ENCODE measurements at regions not wholly inside any gene's neighbourhood (a gene's known extent, or its start where the extent isn't known, plus 50 kb on each side); places are given as distances from the start of the nearest gene placed in this dataset.

DNA sequence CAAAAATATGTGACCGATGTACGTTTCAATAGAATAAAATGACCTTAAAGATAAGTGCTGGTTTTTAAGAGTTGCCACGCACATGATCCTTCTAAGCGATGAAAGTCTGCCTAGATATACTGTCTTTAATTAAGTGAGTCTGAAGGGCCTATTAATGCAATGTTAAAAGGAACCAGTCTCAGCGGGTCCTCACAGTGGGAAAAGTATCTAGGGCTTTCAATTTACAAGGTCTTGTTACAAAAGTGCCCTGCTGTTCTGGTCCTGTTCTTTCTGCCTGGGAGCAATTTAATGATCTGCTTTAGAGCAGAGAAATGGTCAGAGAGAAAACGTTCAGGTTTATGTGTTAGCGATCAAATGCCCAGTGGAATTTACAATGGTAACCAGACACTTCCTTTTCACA lies 864.0 kb downstream of the KCNJ2 start:
- DNase-seq = no peak

DNA sequence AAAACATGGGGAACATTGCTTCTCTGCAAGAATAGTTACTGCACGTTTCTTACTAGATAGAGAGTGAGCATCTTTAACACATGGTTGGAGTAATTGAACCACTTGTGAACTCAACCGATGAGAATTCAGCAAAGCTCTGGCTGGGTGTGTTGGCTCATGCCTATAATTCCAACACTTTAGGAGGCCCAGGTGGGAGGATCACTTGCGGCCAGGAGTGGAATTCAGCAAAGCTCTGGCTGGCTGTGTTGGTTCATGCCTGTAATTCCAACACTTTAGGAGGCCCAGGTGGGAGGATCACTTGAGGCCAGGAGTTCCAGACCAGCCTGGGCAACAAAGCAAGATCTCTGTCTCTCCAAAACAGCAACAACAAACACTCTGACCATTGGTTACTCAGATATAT lies 865.9 kb downstream of the KCNJ2 start:
- DNase-seq = no peak

DNA sequence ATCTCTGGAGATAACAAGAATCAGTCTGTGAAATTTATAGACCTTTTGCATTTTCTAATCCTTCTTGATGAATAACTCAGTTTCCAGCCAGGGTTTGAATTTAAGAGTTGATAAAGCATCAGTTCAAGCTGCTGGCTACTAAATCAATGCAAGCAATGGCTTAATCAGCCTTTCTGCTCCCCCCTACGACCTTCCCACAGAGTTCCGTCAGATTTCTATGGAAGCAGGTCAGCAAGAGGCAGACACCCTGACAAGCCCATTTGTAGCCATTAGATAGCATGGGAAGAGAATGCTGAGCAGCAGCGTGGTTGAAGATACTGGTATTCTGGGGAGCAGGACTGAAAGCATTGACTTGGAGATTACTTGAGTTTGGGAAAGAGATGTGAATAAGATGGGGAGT lies 868.1 kb downstream of the KCNJ2 start:
- DNase-seq = no peak

DNA sequence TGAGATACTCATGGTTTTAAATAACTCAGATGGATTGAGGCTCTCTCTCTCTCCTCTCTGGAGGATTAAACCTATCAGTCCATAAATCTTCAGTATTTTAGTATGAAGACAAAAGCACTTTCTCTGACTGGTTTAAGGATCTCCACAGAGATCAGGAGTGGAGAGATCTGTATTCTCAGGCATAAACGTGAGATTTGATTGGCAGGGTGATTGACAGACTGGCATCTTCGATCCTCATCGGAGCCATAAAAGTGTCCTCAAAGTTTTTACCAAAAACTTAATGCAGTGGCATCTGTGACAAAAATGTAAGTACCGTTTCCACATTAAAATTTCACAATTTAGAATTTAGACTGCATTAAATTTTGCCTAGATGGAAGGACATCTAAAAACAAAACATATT lies 870.1 kb downstream of the KCNJ2 start:
- no peak for DNase-seq

DNA sequence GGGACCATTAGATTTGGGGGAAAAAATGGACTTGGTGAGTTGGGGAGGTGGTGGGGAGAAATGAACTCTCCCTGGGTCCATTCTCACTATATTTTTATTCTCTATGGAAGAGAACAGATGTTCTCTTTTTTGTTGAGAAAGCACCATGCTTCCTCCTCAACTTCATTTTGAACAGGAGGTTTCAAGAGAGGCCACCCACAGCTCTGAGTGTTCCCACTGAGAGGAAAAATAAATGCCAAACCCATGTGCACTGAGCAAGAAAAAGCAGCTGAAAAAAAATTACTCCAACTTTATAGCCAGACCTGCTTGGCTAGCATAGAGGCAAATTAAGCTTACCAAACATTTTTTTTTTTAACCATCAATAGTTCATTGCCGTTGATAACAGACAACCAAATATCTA lies 883.6 kb downstream of the KCNJ2 start:
- DNase-seq = no peak

DNA sequence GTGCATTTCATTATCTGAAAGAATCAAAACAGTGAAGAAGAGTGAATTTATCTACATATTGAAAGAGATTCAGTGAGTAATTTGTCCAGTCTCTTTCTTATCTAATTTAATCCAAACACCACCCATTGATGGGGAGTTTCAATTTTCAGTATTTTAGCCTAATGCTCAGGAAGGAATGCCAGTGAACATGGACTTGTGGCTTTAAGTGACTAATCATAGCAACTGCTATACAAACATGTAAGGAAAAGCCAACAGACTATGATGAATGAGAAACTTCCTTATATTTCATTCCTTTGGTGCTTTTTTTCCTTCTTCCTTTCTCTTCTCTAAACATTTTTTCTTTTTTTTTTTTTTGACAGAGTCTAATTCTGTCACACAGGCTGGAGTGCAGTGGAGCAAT lies 885.8 kb downstream of the KCNJ2 start:
- DNase-seq = no peak

DNA sequence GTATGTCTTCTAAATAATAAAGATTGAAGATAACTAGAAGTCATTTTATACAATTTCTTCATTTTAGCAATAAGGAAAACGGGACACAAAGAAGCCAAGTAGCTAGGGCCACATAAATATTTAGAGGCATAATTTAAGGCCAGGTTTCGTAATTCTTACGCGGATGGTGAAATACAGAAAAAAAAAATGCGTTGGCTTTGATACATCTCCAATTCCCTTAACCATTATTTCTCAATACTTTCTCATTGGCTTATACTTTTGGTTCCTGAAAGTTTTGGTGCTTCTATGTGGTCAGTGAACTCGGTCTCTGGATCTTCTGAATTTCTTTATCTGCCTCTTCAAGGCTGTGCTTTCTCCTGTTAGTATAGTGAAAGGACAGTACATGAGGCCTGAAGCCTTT lies 888.1 kb downstream of the KCNJ2 start:
- no peak for DNase-seq

DNA sequence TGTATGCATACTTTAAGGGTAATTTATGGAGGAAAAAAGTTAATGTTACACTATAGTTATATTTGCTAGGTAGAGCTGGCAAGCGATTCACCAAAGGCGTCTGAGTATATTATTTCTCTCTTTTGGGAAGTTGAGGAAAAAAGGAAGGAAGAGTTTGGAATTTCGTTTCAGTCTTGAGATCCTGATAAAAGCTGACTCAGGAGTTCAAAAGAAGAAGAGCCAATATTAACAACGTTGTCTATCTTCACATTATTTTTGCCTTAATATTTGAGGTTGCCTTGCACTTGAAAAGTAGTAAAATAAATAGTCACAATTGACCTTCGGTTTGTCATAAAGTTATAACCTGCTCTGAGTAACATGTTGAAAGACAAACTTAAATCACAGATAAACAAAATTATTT lies 888.6 kb downstream of the KCNJ2 start:
- no peak for DNase-seq

DNA sequence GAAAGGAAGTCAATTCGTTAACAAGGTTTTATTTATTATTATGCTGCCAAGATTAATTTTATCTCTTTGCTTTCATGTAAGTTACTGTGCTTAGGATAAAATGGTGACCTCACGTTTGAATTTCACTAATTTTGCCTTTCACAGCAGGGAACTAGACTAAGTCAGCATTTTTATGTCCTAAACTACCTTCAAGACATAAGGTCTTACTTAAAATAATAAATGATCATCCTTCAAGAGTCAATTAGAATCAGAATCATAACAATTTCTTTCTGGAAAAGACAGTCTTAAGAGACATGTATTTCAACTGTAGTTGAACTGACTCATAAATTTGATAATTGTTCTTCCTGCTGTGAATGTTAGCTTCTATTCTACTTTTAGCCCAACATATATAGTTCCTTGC lies 893.8 kb downstream of the KCNJ2 start:
- DNase-seq = no peak

DNA sequence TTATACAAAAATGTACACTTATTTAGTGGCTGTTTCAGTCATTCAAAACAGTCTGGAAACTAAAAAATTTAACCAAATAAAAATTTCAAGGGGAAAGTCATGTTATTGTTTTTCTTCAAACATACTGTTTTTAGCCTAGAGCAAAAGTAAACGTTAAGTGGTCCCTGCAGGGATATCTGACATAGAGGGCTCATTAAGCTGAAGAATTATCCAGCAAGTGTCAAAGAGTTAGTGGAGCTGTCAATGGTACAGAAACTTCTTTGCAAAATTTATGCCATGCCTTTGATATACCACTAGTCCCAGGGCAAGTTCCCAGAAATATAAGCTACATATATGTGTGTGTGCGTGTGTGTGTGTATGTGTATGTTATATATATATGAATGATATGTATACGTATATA lies 894.2 kb downstream of the KCNJ2 start:
- no peak for DNase-seq

DNA sequence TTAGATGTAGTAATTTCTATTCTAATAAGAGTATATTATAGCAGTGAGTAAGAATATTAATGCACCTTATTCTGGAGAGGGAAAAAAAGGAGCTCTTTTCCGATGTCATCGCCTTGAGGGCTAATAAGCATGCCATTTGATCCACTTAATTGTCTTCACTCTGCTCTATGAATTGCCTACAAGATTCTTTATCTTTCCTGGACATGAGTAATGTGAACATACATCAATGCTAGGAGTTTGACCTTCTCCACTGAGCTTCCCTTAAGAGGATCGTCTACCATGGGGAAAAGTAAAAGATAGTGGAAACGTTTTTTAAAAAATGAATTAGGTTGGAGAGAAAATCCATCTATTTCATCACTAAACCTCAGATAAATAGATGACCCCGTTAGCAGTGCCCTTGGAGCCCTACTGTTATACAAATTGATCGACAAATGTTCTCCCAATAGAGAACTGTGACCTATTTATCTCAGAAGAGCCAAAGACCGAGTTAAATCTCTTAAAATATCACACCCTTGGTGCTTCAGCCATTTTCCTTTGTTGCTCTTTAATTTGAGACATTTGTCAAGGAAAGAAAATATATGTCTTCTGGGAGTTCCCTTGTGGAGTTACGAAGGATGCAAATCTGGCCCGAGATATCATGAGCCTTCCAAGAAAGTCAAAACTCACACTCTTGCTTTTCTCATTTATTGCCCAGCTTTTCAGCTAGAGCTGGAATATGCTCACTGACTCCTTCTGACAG lies 898.5 kb downstream of the KCNJ2 start:
- no peak for DNase-seq

DNA sequence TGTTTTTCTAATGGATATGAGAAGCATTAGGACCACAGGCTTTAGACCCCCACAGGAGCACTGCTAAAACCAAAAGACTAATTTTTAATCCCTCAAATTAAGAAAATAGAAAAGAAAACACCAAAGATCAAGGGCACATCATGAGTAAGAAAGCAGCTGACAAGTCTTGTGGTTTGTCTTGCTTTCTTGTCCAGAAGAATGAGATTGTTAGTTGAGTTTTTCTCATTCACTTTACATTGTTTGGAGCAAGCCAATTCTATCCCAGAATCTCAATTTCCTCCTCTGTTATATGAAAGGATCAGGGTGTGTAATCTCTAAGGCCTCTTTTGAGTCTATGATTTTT lies 899.0 kb downstream of the KCNJ2 start:
- DNase-seq = no peak

DNA sequence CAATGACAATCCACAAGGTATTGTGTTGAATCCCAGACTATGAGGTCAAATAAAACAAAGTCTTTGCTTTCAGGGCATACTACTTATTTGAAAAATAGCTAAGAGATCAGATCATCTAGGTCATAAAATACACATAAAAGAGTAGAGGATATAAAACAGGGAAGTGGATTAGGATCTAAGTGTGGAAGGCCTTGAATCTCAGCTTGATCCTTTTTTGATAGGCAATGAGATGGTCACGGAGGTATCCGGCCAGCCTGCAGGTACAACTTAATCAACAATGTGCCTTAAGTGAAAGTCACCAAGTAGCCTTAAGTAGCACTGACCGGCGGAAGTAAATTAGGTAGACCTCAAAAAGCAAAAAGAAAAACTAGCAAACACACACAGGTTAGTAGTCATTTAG lies 901.7 kb downstream of the KCNJ2 start:
- no peak for DNase-seq

DNA sequence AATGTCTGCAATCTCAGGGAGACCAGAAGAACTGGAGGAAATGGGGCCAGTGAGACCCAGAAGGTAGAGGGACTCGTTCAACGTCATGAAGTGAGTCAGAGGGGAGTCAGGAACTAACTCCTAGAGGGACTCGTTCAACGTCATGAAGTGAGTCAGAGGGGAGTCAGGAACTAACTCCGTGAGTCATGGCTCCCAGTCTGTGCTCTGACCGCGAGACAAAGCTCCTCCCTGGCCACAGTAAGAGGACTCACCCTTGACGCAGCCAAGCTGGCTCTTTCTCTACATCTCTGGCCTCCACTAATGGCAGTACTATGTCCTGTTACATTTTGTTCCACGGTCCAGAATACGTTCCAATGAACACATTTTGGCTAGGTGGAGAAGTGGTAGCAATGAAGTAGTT lies 902.5 kb downstream of the KCNJ2 start:
- DNase-seq = no peak

DNA sequence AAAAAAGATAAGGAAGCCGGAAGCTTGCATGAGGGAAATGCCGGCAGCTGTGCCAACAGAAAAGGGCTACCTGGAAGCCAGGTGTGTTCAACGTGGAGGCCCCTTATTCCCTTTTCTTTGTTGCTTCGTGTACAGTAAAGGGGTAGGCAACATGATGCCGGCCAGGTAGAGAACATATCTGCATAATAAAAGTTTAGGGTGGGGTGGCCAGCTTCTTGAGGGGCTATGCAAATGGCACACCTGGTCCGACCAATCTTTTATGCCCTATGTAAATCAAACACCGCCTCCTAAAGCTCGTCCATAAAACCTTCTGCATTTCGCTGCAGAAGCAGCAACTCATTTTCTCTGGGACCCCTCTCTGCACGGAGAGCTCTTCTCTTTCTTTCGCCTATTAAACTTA lies 911.6 kb downstream of the KCNJ2 start:
- no peak for DNase-seq

DNA sequence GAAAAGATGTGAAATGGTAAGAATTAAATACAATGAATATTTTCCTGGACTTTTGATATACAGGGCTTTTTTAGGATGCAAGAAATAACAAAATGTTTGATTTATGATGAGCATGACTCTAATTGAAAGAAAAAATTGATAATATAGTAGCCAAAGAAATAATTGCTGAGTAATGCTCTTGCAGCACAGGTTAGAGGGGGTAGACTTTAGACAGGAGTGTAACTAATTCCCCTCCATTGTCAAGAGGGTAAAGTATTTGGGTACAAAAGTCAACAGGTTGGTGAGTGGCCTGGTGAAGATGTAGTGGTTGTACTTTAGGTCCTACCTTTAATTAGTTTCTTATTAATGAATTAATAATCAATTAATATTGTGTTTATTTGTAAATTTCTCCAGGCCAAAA lies 912.3 kb downstream of the KCNJ2 start:
- DNase-seq = no peak

DNA sequence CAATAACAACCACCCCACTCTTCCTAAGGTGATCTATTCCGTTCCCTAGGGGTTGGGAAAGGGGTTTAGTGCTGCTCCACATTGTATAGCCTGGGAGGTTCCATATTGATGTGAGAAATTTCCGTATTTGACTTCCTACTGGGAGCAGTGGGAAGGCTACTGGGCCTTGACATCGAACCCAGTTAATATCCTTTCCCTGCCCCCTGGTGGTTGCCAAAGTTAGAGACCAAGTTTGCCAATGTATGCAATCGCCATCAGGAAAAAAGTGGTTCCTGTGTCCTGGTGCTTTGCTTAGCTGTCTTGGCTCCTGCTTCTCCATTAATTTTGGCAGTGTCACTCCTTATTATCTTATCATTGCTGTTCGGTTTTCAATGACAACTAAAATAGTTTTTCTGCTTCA lies 914.9 kb downstream of the KCNJ2 start:
- DNase-seq = no peak

DNA sequence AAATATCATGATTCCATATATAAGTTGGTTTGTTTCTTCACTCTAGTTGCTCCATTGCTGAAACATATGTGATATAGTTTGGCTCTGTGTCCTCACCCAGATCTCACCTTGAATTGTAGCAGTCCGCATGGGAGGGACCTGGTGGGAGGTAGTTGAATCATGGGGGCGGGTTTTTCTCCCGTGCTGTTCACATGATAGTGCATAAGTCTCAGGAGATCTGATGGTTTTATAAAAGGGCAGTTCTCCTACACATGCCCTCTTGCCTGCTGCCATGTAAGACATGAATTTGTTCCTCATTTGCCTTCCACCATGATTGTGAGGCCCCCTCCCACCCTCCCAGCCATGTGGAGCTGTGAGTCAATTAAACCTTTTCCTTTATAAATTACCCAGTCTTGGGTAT lies 915.5 kb downstream of the KCNJ2 start:
- no peak for DNase-seq

DNA sequence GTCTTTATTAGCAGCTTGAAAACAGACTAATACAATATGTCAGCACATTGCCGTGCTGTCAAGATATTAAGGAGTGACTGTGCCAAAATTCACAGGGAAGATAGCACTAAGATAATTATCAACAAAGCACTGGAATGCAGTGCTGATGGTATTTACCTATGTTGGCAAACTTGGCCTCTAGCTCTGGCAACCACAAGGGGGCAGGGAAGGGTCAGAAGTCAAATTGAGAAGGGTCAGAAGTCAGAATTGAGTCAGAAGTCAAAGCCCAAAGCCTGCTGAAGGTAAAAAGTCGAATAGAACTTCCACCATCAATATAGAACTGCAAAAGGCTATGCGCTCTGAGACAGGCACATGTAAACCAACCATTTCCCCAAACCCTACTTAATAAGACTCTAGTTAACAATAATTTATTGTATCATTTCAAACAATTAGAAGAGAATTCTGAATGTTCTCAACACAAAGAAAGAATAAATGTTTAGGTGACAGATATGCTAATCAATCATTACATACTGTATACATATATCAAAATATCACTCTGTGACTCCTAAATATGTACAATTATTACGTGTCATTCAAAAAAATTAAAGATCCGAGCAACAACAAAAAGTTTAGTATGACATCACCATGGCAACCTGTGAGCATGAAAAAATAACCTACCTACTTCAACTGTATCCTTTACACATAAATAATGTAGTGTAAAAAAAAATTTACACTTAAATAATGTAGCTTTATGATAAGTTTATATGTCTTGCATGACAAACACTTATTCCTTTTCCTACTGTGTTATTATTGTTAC lies 916.1 kb downstream of the KCNJ2 start:
- no peak for DNase-seq

DNA sequence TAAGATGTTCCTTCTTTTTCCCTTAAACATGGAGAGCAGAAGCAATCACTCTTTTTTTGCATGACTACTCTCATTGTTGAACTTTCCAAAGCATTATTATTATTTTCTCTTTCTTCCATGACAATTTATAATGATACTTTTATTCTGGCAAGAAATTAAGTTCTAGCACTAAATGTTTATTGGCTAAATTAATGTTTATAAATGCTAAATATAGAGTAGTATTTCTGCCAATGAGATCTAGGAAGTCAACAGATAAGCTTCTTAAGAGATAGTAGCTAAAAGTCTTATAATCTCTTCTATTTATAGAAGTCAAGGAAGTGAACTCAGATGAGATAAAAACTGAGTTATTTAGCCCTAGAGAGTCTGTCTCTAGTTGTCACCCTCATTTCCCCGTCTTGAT lies 920.1 kb downstream of the KCNJ2 start:
- no peak for DNase-seq

DNA sequence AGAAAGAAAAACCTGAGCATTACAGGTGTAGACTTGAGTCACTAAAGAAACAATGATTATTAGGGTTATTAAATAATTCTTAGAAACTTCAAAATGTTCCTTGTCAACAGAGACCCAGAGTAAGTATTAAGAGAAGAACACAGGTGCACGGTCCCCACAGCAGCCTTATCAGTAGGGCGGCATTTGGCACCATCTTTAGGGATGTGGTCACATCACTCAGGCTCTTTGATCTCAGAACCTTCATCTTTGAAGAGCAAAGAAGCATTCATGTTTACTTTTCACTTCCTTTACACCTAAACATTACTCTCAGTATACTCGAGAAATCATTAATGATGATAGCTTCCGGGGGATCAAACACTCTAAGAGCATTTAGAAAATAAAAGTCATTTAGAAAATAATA lies 928.7 kb downstream of the KCNJ2 start:
- no peak for DNase-seq

DNA sequence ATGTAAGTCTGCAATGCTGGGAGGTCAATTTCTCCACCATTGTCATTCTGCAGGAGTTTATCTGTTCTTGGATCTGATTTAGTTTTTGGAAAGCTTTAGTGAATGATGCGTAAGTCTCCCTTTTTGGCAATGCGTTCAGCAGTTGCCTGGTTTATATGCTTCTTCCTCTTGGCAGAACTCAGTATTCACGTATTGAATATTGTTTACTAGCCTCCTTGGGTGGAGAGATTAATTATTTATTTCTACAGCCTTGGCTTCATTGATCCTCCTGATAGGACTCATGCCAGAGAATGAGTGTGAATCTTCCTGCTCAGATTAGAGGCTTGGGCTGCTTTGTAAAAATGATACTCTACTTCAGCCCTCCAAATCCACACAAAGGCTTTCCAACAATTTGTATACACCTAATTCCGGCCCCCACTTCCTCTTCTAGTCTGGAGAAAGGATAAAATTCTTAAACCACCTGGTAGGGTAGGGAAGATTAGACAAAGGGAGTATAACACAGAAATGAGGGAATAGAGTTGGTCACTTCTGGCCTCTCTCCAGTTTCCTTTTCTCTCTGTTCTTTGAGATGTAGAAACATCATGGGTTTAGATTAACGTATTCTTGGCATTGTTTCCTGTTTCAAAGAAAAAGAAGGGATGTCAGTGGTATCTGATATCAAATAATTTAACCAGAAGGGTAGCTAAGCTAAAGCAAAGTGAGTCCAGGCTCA lies 929.8 kb downstream of the KCNJ2 start:
- no peak for DNase-seq

DNA sequence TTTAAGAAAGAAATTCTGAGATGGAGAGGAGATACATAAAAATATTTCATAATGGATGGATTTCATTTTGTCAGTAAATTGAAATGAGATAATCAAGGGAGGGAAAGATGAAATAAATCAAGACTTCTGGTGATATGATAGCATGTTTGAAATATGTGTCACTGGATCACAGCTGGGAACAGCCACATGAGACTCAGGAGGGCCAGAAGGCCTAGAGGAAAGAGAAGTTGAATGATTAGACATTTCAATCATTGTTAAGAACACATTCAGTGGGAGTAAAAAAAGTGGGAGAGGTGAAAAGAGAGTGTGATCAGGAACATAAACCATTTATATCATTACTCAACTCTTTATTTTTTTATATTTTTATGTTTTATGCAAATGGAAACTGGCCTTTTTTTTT lies 933.4 kb downstream of the KCNJ2 start:
- DNase-seq = no peak

DNA sequence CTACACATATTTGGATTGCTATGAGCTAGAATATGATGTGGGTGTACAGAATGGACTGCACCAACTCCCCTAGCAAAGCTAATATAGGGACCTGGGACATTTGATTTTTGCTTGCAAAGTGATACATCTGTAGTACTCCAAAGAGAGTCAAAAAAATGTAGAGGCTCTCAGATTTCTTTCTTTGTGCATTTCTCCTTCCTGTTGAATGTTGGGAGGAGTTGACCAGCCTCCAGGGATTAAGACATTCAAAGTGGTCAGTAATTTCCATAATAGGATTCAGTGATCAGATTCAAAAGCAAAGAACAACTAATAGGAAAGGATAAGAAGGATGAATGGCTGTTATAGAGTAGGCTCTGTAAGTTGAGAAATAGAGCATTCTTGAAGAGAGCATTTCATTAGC lies 934.9 kb downstream of the KCNJ2 start:
- no peak for DNase-seq
